ENCODE measurements at regions not wholly inside any gene's neighbourhood (a gene's known extent, or its start where the extent isn't known, plus 50 kb on each side); places are given as distances from the start of the nearest gene placed in this dataset.

GRCh38 chr13:30049692-30050091, 199.3 kb upstream of the UBL3 start:
- DNase-seq (ENCODE audit: low read depth) (no peak), FAIRE-seq (peak; percentile 13)
- no peaks in the 10 kb centered on the region for H3K27me3 ChIP-seq (ENCODE audit: insufficient read depth, low read length)
- H3K9ac ChIP-seq (ENCODE audit: low read length) = no peak overlapping the region
- peaks cover 16% of the 10 kb centered on the region for H3K4me1 ChIP-seq (ENCODE audit: insufficient read depth, low read length)
- no peak overlapping the region for H2AFZ ChIP-seq (ENCODE audit: low read depth, low read length)
- Mint-ChIP-seq H3K27ac (ENCODE audit: unreplicated experiment) (no peak overlapping the region), H3K27me3 (ENCODE audit: low read depth, unreplicated experiment) (no peaks in the 10 kb centered on the region), H3K4me3 (ENCODE audit: unreplicated experiment) (no peak overlapping the region), H3K36me3 (ENCODE audit: low read depth, unreplicated experiment) (no peaks in the 10 kb centered on the region), H3K4me1 (ENCODE audit: low read depth, unreplicated experiment) (peaks cover 31% of the 10 kb centered on the region), H3K9me3 (ENCODE audit: unreplicated experiment) (peaks cover 1% of the 10 kb centered on the region)
- no peaks in the 10 kb centered on the region for H3K79me2 ChIP-seq (ENCODE audit: insufficient read depth, low read length)
- no peak overlapping the region for H3K27ac ChIP-seq (ENCODE audit: low read depth, low read length)
- no peak overlapping the region for H3K4me2 ChIP-seq (ENCODE audit: low read length)
- no peaks in the 10 kb centered on the region for H4K20me1 ChIP-seq (ENCODE audit: insufficient read depth, low read length)
- no peaks in the 10 kb centered on the region for H3K9me3 ChIP-seq (ENCODE audit: insufficient read depth, low read depth, low read length)
- no peak overlapping the region for H3K4me3 ChIP-seq (ENCODE audit: insufficient read depth, low read depth, low read length)
- no peaks in the 10 kb centered on the region for H3K36me3 ChIP-seq (ENCODE audit: insufficient read depth, low read length)
- TF ChIP-seq EZH2 (IDR thresholded peaks at IDR 0.05; ENCODE audit: insufficient read depth, low read length) (no peak), CTCF (IDR thresholded peaks at IDR 0.05; ENCODE audit: insufficient read depth, low read depth, low read length) (no peak)

GRCh38 chr13:30047154-30047874, 196.9 kb upstream of the UBL3 start:
- no peak overlapping the region for H3K27ac ChIP-seq (ENCODE audit: low read depth, low read length)
- TF ChIP-seq EZH2 (IDR thresholded peaks at IDR 0.05; ENCODE audit: insufficient read depth, low read length) = no peak
- TF ChIP-seq CTCF (IDR thresholded peaks at IDR 0.05; ENCODE audit: insufficient read depth, low read depth, low read length) = no peak
- H4K20me1 ChIP-seq (ENCODE audit: insufficient read depth, low read length) = no peaks in the 10 kb centered on the region
- no peaks in the 10 kb centered on the region for H3K36me3 Mint-ChIP-seq (ENCODE audit: low read depth, unreplicated experiment)
- peak overlapping the region; percentile 25 for H2AFZ ChIP-seq (ENCODE audit: low read depth, low read length)
- H3K36me3 ChIP-seq (ENCODE audit: insufficient read depth, low read length) = no peaks in the 10 kb centered on the region
- peaks cover 1% of the 10 kb centered on the region for H3K9me3 Mint-ChIP-seq (ENCODE audit: unreplicated experiment)
- peaks cover 16% of the 10 kb centered on the region for H3K4me1 ChIP-seq (ENCODE audit: insufficient read depth, low read length)
- DNase-seq (ENCODE audit: low read depth) (peak; percentile 73), FAIRE-seq (no peak)
- H3K4me3 Mint-ChIP-seq (ENCODE audit: unreplicated experiment) = no peak overlapping the region
- H3K79me2 ChIP-seq (ENCODE audit: insufficient read depth, low read length) = no peaks in the 10 kb centered on the region
- peaks cover 31% of the 10 kb centered on the region for H3K4me1 Mint-ChIP-seq (ENCODE audit: low read depth, unreplicated experiment)
- H3K9ac ChIP-seq (ENCODE audit: low read length) = no peak overlapping the region
- no peaks in the 10 kb centered on the region for H3K27me3 Mint-ChIP-seq (ENCODE audit: low read depth, unreplicated experiment)
- no peaks in the 10 kb centered on the region for H3K9me3 ChIP-seq (ENCODE audit: insufficient read depth, low read depth, low read length)
- H3K4me3 ChIP-seq (ENCODE audit: insufficient read depth, low read depth, low read length) = no peak overlapping the region
- no peaks in the 10 kb centered on the region for H3K27me3 ChIP-seq (ENCODE audit: insufficient read depth, low read length)
- H3K4me2 ChIP-seq (ENCODE audit: low read length) = peak overlapping the region; percentile 1
- no peak overlapping the region for H3K27ac Mint-ChIP-seq (ENCODE audit: unreplicated experiment)

Data from astrocyte (in vitro differentiated cells and primary cell).